B cell (primary cell): ENCODE measurements at regions not wholly inside any gene's neighbourhood (a gene's known extent, or its start where the extent isn't known, plus 50 kb on each side); places are given as distances from the start of the nearest gene placed in this dataset.

Experiments
- ATAC-seq: fragments of 200-7000 bp; cut with Tn5 transposase; one replicate; pipeline ENCODE4 v1.10.0; 2021; ENCODE audit warnings: low read depth, mild to moderate bottlenecking, moderate number of reproducible peaks, moderate library complexity
- CTCF ChIA-PET: fragments of 350-600 bp; sonication (Branson Sonifier 250); formaldehyde crosslinking; loops from one replicate; lab custom pipeline; 2021; ENCODE audit warnings: antibody characterized with exemption, inconsistent platforms; lab: Charles Lee
- POLR2A ChIA-PET: fragments of 350-600 bp; sonication (Branson Sonifier 250); formaldehyde crosslinking; loops from one replicate; lab custom pipeline; 2021; ENCODE audit warnings: antibody characterized with exemption; lab: Charles Lee
- DNase-seq: peaks from one replicate; pipeline ENCODE4 v3.0.0; 2013
- H2AFZ ChIP-seq: 2 replicates; pipeline ENCODE4 v1.6.1; 2012; ENCODE audit warnings: mild to moderate bottlenecking, low read depth, low read length; ENCODE audit not compliant: insufficient read depth, poor library complexity, severe bottlenecking
- H3K27ac ChIP-seq, 2 donors: 1 replicate in 1 of 2; 2 replicates in 1 of 2; pipeline ENCODE4 v1.5.1; 2012 to 2013; ENCODE audit warnings: low read length in 2 of 2, mild to moderate bottlenecking in 2 of 2, moderate library complexity in 1 of 2
- H3K27me3 ChIP-seq, 4 experiments: fragments of 200-600 bp in 1 of 4; sonication (generic) in 1 of 4; replicated peaks in 1 of 4; 1 replicate in 2 of 4; 2 replicates in 2 of 4; pipeline versions ENCODE4 v1.6.1 to v1.7.0; 2013 to 2016; ENCODE audit warnings: low read length in 3 of 4, mild to moderate bottlenecking in 2 of 4, mixed read lengths in 1 of 4, moderate library complexity in 1 of 4; ENCODE audit not compliant: insufficient read depth in 4 of 4, control insufficient read depth in 3 of 4; ENCODE audit errors: control extremely low read depth in 1 of 4
- H3K36me3 ChIP-seq, 2 experiments: replicated peaks in 1 of 2; 1 replicate in 1 of 2; 2 replicates in 1 of 2; pipeline versions ENCODE4 v1.6.1 to v1.7.1; 2013; ENCODE audit warnings: low read length in 1 of 2; ENCODE audit not compliant: insufficient read depth in 2 of 2, control insufficient read depth in 1 of 2; ENCODE audit errors: control extremely low read depth in 1 of 2, extremely low read depth in 1 of 2
- H3K4me1 ChIP-seq, 2 donors: fragments of 200-600 bp in 1 of 2; sonication (generic) in 1 of 2; 1 replicate in 1 of 2; 2 replicates in 1 of 2; pipeline versions ENCODE4 v1.5.1 to v1.6.1; 2013 to 2017; ENCODE audit warnings: low read length in 2 of 2; ENCODE audit not compliant: control insufficient read depth in 2 of 2, insufficient read depth in 2 of 2
- H3K4me2 ChIP-seq: replicated peaks from 2 replicates; pipeline ENCODE3; 2012; ENCODE audit warnings: mild to moderate bottlenecking, low read depth, low read length; ENCODE audit not compliant: poor library complexity, severe bottlenecking
- H3K4me3 ChIP-seq, 5 experiments: fragments of 200-600 bp in 1 of 5; sonication (generic) in 1 of 5; 1 replicate in 3 of 5; 2 replicates in 2 of 5; pipeline versions ENCODE4 v1.5.1 to v1.7.0; 2011 to 2016; ENCODE audit warnings: low read length in 4 of 5, mild to moderate bottlenecking in 4 of 5, low read depth in 2 of 5, control low read depth in 1 of 5, moderate library complexity in 1 of 5; ENCODE audit not compliant: insufficient read depth in 1 of 5; ENCODE audit errors: control extremely low read depth in 1 of 5, extremely low read depth in 1 of 5
- H3K79me2 ChIP-seq: fragments of 200-600 bp; sonication (generic); one replicate; pipeline ENCODE4 v1.6.0; 2016; ENCODE audit warnings: low read length; ENCODE audit not compliant: control insufficient read depth, insufficient read depth
- H3K9ac ChIP-seq: fragments of 200-600 bp; sonication (generic); 2 replicates; pipeline ENCODE4 v1.6.1; 2017; ENCODE audit warnings: mild to moderate bottlenecking, low read length, moderate library complexity
- H3K9me3 ChIP-seq, 3 donors: one replicate each; pipeline versions ENCODE4 v1.6.1 to v1.7.1; 2013; ENCODE audit warnings: low read length in 2 of 3; ENCODE audit not compliant: control insufficient read depth in 2 of 3, insufficient read depth in 1 of 3; ENCODE audit errors: control extremely low read depth in 1 of 3
- H4K20me1 ChIP-seq: 2 replicates; pipeline ENCODE4 v1.6.0; 2012; ENCODE audit warnings: mild to moderate bottlenecking, low read length; ENCODE audit not compliant: insufficient read depth, control insufficient read depth, poor library complexity, severe bottlenecking
- H3K27ac Mint-ChIP-seq: one replicate; pipeline ENCODE4 v1.8.0; 2021; ENCODE audit warnings: mixed read lengths
- H3K27me3 Mint-ChIP-seq: one replicate; pipeline ENCODE4 v1.8.0; 2021; ENCODE audit warnings: mixed read lengths
- H3K4me1 Mint-ChIP-seq: one replicate; pipeline ENCODE4 v1.8.0; 2021; ENCODE audit warnings: mixed read lengths
- H3K4me3 Mint-ChIP-seq: one replicate; pipeline ENCODE4 v1.8.0; 2021; ENCODE audit warnings: mixed read lengths
- H3K9me3 Mint-ChIP-seq: one replicate; pipeline ENCODE4 v1.8.0; 2022; ENCODE audit warnings: mixed read lengths; ENCODE audit not compliant: insufficient read depth
- EZH2 ChIP-seq: IDR thresholded peaks from 2 replicates; pipeline ENCODE4 v1.6.1; 2012; ENCODE audit warnings: borderline replicate concordance, low read depth, mild to moderate bottlenecking, moderate library complexity, low read length; ENCODE audit not compliant: insufficient read depth, poor library complexity, severe bottlenecking
- WGBS: methylation state at CpG from one replicate; pipeline ENCODE4 v1.1.5; 2013; ENCODE audit warnings: missing lambda C conversion rate; ENCODE audit not compliant: insufficient coverage; 5-methylcytosine and 5-hydroxymethylcytosine counted together
- intact Hi-C: fragments of 100-400 bp; cut with micrococcal nuclease; formaldehyde crosslinking; loops from one replicate; pipeline ENCODE4 v1.10.0; 2022
- TF ChIP-seq, protein P1 (sequence below): fragments of 200-600 bp; IDR thresholded peaks from one replicate; pipeline ENCODE4 v1.8.0; 2022; ENCODE audit warnings: antibody characterized with exemption, mild to moderate bottlenecking

DNA sequence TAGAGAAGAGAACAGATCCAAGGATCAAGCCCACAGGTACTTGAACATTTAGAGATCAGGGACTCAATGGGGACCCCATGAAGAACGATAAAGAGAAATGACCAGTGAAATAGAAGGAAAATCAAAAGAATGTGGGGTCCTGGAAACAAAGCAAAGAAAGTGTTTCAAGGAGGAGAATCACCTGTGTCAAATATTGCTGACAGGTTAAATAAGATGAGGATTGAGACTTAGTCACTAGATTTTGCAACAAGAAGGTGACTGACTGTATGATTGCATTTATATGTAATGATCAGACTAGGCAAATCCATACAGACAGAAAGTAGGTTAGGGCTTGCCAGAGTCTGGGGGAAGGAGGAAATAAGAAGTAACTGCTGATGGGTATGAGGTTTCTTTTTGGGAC lies 254.9 kb upstream of the NPY start:
- ChIA-PET POLR2A (no interaction called here), CTCF (no interaction called here)
- DNase-seq (no peak), ATAC-seq (no peak)
- H3K4me2 ChIP-seq = no peak overlapping the region
- H3K9me3 ChIP-seq = no peaks in the 10 kb centered on the region
- Mint-ChIP-seq H3K9me3 (no peaks in the 10 kb centered on the region), H3K4me3 (no peak overlapping the region), H3K27me3 (peaks cover 10% of the 10 kb centered on the region), H3K27ac (no peak overlapping the region), H3K4me1 (no peaks in the 10 kb centered on the region)
- H3K27ac ChIP-seq = no peak overlapping the region
- WGBS = 100% methylated on average over 1 of the region's 1 CpG
- H2AFZ ChIP-seq = no peak overlapping the region
- no peaks in the 10 kb centered on the region for H3K27me3 ChIP-seq
- no peaks in the 10 kb centered on the region for H4K20me1 ChIP-seq
- H3K9ac ChIP-seq = no peak overlapping the region
- H3K79me2 ChIP-seq = no peaks in the 10 kb centered on the region
- no peak for TF ChIP-seq EZH2
- TF ChIP-seq, protein P1, sequence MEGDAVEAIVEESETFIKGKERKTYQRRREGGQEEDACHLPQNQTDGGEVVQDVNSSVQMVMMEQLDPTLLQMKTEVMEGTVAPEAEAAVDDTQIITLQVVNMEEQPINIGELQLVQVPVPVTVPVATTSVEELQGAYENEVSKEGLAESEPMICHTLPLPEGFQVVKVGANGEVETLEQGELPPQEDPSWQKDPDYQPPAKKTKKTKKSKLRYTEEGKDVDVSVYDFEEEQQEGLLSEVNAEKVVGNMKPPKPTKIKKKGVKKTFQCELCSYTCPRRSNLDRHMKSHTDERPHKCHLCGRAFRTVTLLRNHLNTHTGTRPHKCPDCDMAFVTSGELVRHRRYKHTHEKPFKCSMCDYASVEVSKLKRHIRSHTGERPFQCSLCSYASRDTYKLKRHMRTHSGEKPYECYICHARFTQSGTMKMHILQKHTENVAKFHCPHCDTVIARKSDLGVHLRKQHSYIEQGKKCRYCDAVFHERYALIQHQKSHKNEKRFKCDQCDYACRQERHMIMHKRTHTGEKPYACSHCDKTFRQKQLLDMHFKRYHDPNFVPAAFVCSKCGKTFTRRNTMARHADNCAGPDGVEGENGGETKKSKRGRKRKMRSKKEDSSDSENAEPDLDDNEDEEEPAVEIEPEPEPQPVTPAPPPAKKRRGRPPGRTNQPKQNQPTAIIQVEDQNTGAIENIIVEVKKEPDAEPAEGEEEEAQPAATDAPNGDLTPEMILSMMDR = no peak
- no peaks in the 10 kb centered on the region for H3K36me3 ChIP-seq
- H3K4me3 ChIP-seq = no peak overlapping the region
- no peaks in the 10 kb centered on the region for H3K4me1 ChIP-seq
- intact Hi-C loops = no loop called here

GRCh38 chr7:24034251-24034650 lies 249.7 kb upstream of the NPY start:
- CTCF ChIA-PET = no interaction called here

More at GRCh38 chr7:24034251-24034650, 249.7 kb upstream of the NPY start:
- ATAC-seq (no peak), DNase-seq (no peak)
- no peak overlapping the region for H2AFZ ChIP-seq
- H3K4me1 Mint-ChIP-seq = no peaks in the 10 kb centered on the region
- no peaks in the 10 kb centered on the region for H4K20me1 ChIP-seq
- H3K27me3 ChIP-seq = no peaks in the 10 kb centered on the region
- no peaks in the 10 kb centered on the region for H3K9me3 ChIP-seq
- no peak overlapping the region for H3K4me2 ChIP-seq
- no peaks in the 10 kb centered on the region for H3K36me3 ChIP-seq
- H3K9me3 Mint-ChIP-seq = no peaks in the 10 kb centered on the region
- POLR2A ChIA-PET = no interaction called here
- no peak overlapping the region for H3K9ac ChIP-seq
- no peaks in the 10 kb centered on the region for H3K27me3 Mint-ChIP-seq
- H3K4me3 ChIP-seq = no peak overlapping the region
- no CpG with 5 or more reads among the region's 1 CpG for WGBS
- H3K27ac Mint-ChIP-seq = no peak overlapping the region
- H3K79me2 ChIP-seq = no peaks in the 10 kb centered on the region
- no peak for TF ChIP-seq EZH2
- TF ChIP-seq, protein P1 = no peak
- no peak overlapping the region for H3K27ac ChIP-seq
- H3K4me1 ChIP-seq = no peaks in the 10 kb centered on the region
- H3K4me3 Mint-ChIP-seq = no peak overlapping the region
- intact Hi-C loops = no loop called here
